DOHH2 (cell line): ENCODE measurements at regions not wholly inside any gene's neighbourhood (a gene's known extent, or its start where the extent isn't known, plus 50 kb on each side); places are given as distances from the start of the nearest gene placed in this dataset.

ENCODE experiments used
- H3F3A ChIP-seq: fragments of 200-600 bp; sonication (generic), shearing (Covaris generic); 2 replicates; pipeline ENCODE4 v1.6.0; 2016; ENCODE audit warnings: antibody characterized with exemption, mild to moderate bottlenecking; ENCODE audit not compliant: control insufficient read depth, insufficient read depth
- H3K27ac ChIP-seq: fragments of 200-600 bp; sonication (generic); 2 replicates; pipeline ENCODE4 v1.5.1; 2014; ENCODE audit warnings: low read depth, mild to moderate bottlenecking, low read length, moderate library complexity
- H3K27me3 ChIP-seq: fragments of 200-600 bp; sonication (generic); 2 replicates; pipeline ENCODE4 v1.6.1; 2014; ENCODE audit warnings: mild to moderate bottlenecking, low read length, mixed read lengths; ENCODE audit not compliant: control insufficient read depth
- H3K36me3 ChIP-seq: fragments of 200-600 bp; sonication (generic); 2 replicates; pipeline ENCODE4 v1.6.1; 2014; ENCODE audit warnings: mild to moderate bottlenecking, low read length, moderate library complexity, mixed read lengths; ENCODE audit not compliant: control insufficient read depth
- H3K4me1 ChIP-seq: fragments of 200-600 bp; sonication (generic); 2 replicates; pipeline ENCODE4 v1.6.1; 2014; ENCODE audit warnings: mild to moderate bottlenecking, low read length, mixed read lengths; ENCODE audit not compliant: control insufficient read depth
- H3K4me2 ChIP-seq: fragments of 200-600 bp; sonication (generic); 2 replicates; pipeline ENCODE4 v1.6.0; 2014; ENCODE audit warnings: mild to moderate bottlenecking, low read length, moderate library complexity
- H3K4me3 ChIP-seq: fragments of 200-600 bp; sonication (generic); 2 replicates; pipeline ENCODE4 v1.5.1; 2014; ENCODE audit warnings: mild to moderate bottlenecking, low read length, mixed read lengths
- H3K79me2 ChIP-seq: fragments of 200-600 bp; sonication (generic); 2 replicates; pipeline ENCODE4 v1.6.1; 2014; ENCODE audit warnings: mild to moderate bottlenecking, low read length, mixed read lengths; ENCODE audit not compliant: control insufficient read depth
- H3K9me2 ChIP-seq: fragments of 200-600 bp; sonication (generic); replicated peaks from 2 replicates; pipeline ENCODE4 v1.6.1; 2014; ENCODE audit warnings: mild to moderate bottlenecking, low read length, mixed read lengths; ENCODE audit not compliant: control insufficient read depth
- H3K9me3 ChIP-seq: fragments of 200-600 bp; sonication (generic); 2 replicates; pipeline ENCODE4 v1.6.1; 2014; ENCODE audit warnings: antibody characterized with exemption, low read length, mixed read lengths; ENCODE audit not compliant: control insufficient read depth, insufficient read depth
- H4K20me1 ChIP-seq: fragments of 200-600 bp; sonication (generic); 2 replicates; pipeline ENCODE4 v1.6.0; 2014; ENCODE audit warnings: low read depth, mild to moderate bottlenecking, antibody characterized with exemption, low read length, moderate library complexity; ENCODE audit not compliant: control insufficient read depth, insufficient read depth
- CTCF ChIP-seq: fragments of 200-600 bp; sonication (generic); IDR thresholded peaks from one replicate; pipeline ENCODE4 v1.5.1; 2014; ENCODE audit warnings: antibody characterized with exemption, mild to moderate bottlenecking, low read depth, low read length; ENCODE audit not compliant: poor library complexity, severe bottlenecking
- EZH2phosphoT487 ChIP-seq: fragments of 200-600 bp; sonication (generic); IDR thresholded peaks from 2 replicates; pipeline ENCODE4 v1.6.1; 2017; ENCODE audit warnings: borderline replicate concordance, mild to moderate bottlenecking, antibody characterized with exemption, low read length, moderate library complexity, mixed read lengths

GRCh38 chr6:93584300-93584699 is 164.9 kb upstream of the EPHA7 start:
- Histone ChIP-seq H3K4me1 (no peaks in the 10 kb centered on the region), H3K9me3 (no peaks in the 10 kb centered on the region), H3K4me3 (no peak overlapping the region), H4K20me1 (no peaks in the 10 kb centered on the region), H3F3A (no peaks in the 10 kb centered on the region), H3K36me3 (no peaks in the 10 kb centered on the region), H3K27ac (no peak overlapping the region), H3K79me2 (no peaks in the 10 kb centered on the region), H3K27me3 (no peaks in the 10 kb centered on the region), H3K9me2 (no peaks in the 10 kb centered on the region), H3K4me2 (no peak overlapping the region)
- TF ChIP-seq EZH2phosphoT487 (no peak), CTCF (no peak)

- no peaks in the 10 kb centered on the region for H3K4me1 ChIP-seq
- H3K36me3 ChIP-seq, result no peaks in the 10 kb centered on the region
- H4K20me1 ChIP-seq, result no peaks in the 10 kb centered on the region
- H3F3A ChIP-seq, result no peaks in the 10 kb centered on the region
- no peak overlapping the region for H3K4me2 ChIP-seq
- H3K9me2 ChIP-seq, result no peaks in the 10 kb centered on the region
- no peaks in the 10 kb centered on the region for H3K79me2 ChIP-seq
- TF ChIP-seq CTCF (no peak), EZH2phosphoT487 (no peak)
- H3K27me3 ChIP-seq, result no peaks in the 10 kb centered on the region
- no peak overlapping the region for H3K4me3 ChIP-seq
- H3K9me3 ChIP-seq, result no peaks in the 10 kb centered on the region
- H3K27ac ChIP-seq, result no peak overlapping the region
Observed at GRCh38 chr6:93581371-93581770, 162.0 kb upstream of the EPHA7 start.

DNA sequence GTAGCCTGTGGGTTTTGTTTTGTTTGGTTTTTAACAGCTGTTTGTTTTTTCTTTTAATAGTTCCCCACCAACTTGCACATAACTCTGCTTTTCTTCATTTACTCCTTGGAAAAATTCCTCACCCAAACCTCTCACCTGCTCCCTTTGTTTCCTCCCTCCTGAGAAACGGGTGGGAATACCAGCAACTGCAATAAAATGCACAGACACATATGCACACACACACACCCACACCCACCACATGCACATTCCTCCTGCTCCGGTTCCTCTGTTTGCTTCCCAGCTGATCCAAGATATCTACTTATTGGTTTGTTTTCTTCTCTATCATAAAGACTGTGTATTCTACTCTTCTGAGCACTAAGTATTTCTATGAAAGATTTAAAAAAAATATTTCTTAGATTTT is 161.1 kb upstream of the EPHA7 start:
- H3F3A ChIP-seq, result no peaks in the 10 kb centered on the region
- H3K4me3 ChIP-seq, result no peak overlapping the region
- H3K79me2 ChIP-seq, result no peaks in the 10 kb centered on the region
- TF ChIP-seq EZH2phosphoT487 (no peak), CTCF (no peak)
- no peaks in the 10 kb centered on the region for H3K4me1 ChIP-seq
- no peaks in the 10 kb centered on the region for H4K20me1 ChIP-seq
- no peak overlapping the region for H3K27ac ChIP-seq
- no peaks in the 10 kb centered on the region for H3K9me2 ChIP-seq
- no peaks in the 10 kb centered on the region for H3K9me3 ChIP-seq
- no peaks in the 10 kb centered on the region for H3K27me3 ChIP-seq
- no peak overlapping the region for H3K4me2 ChIP-seq
- H3K36me3 ChIP-seq, result no peaks in the 10 kb centered on the region
